GM18511 (cell line): ENCODE measurements at regions not wholly inside any gene's neighbourhood (a gene's known extent, or its start where the extent isn't known, plus 50 kb on each side); places are given as distances from the start of the nearest gene placed in this dataset.
"Not testable (repeated sequence)": the region's sequence is repeated elsewhere in the genome, so short reads cannot be mapped to it uniquely, and the experiment has no call there.

Experiments used
- ATAC-seq: cut with Tn5 transposase; IDR thresholded peaks from one replicate; pipeline ENCODE4 v1.9.1; 2021; ENCODE audit warnings: mild to moderate bottlenecking, moderate library complexity; ENCODE audit not compliant: unreplicated experiment

GRCh38 chr10:3661271-3661670 is 123.7 kb downstream of the KLF6 start:
- ATAC-seq: no peak

GRCh38 chr10:3660753-3661152 is 124.3 kb downstream of the KLF6 start:
- ATAC-seq: no peak

DNA sequence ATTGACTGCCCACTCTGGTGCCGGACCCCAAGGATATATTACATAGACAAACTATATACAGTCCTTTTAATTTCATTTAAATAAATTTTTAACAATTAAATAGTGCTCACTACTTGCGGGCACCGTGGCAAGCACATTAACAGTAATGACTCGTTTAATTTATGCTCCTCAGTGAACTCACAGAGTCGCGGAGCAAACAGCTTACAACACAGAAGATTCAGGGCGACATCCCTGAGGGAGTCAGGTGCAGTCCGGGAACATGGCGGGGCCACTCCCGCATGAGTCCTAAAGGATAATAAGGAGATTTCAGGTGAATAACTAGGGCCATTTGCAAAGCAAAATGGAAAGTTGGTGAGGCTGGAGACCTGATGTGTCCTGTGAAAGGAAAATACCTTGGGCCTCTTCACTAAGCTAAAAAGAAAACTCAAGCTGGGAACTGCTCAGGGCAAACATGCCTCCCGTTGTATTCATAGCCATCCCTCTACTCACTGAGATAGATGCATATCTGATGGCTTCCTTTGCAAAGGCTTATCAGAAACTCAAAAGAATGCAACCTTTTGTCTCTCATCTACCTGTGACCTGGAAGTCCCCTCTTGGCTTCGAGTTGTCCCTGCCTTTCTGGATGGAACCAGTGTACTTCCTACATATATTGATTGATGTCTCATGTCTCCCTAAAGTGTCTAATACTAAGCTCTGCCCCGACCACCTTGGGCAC is 125.6 kb downstream of the KLF6 start:
- ATAC-seq: no peak

- no peak for ATAC-seq
These were observed 126.2 kb downstream of the KLF6 start for GRCh38 chr10:3658766-3659165.

DNA sequence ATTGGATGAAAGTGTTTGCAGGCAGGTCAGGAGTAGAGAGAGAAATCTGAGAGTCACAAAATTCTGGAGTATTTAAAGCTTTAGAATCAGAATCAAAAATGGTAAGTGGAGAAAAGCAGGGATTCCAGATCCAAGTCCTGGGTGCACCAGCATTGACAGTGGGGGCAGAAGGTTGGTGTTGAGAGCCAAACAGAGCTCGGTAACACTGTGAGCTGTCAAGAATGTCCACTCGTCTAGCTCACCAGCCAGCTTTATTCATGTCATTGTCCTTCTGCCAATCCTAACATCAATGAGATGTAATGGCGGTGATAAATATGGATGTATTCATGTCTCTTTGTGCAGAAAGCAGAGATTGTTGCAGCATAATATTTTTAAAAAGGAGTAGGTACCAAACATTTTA is 128.8 kb downstream of the KLF6 start:
- no peak for ATAC-seq

GRCh38 chr10:3655528-3655927 is 129.5 kb downstream of the KLF6 start:
- ATAC-seq: peak; percentile 63

DNA sequence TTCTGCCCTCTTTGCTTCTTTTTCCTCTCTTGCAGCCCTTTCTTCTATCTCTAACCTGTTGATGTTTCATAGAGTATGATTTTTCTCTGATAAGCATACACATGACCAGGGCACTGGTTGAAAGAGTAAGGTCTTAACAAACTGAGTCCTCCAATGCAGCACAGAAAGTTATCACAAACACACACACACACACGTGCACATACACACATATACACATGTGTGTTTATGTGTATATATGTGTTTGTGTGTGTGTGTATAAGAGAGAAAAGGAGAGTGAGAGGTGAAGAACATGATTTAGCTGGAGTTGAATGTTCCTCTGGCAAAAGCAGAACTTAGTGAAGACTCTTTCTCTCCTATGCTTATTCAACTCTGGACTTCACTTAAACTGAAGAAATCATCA is 130.0 kb downstream of the KLF6 start:
- ATAC-seq: no peak

- ATAC-seq: no peak
These were observed 130.5 kb downstream of the KLF6 start for GRCh38 chr10:3654496-3654895.

DNA sequence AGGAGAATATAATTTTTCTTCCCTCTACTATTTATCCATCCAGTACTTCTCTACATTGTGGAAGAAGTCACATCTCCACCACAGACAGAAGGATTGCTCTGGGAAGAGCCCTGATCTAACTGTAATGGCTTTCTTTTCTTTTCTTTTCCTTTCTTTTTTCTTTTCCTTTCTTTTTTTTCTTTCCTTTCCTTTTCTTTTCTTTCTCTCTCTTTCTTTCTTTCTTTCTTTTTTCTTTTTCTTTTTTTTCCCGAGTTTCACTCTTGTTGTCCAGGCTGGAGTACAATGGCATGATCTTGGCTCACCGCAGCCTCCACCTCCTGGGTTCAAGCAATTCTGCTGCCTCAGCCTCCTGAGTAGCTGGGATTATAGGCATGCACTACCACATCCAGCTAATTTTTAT is 131.7 kb downstream of the KLF6 start:
- ATAC-seq: not testable (repeated sequence)

GRCh38 chr10:3652886-3653285 is 132.1 kb downstream of the KLF6 start:
- ATAC-seq: no peak

- no peak for ATAC-seq
These were observed 132.9 kb downstream of the KLF6 start for GRCh38 chr10:3651969-3652653.

GRCh38 chr10:3648576-3648975 is 136.4 kb downstream of the KLF6 start:
- no peak for ATAC-seq

DNA sequence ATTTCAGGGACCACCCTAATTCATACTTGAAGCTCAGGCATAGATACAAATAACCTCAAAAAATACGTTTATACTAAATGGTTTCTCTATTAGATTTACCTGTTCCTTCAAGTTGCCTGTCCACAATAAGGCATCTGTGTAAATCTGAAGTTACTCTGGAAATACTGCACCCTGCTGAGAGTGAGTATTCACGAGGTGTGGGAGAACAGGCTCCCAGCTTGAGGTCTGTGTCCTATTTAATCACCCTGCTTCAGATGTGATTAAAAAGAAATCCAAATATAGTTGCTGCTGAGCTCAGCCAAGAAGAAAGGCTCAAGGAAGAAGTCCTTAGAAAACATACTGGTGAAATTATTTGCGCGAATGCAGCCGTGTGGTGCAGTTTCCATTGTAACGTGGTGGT is 136.8 kb downstream of the KLF6 start:
- no peak for ATAC-seq

DNA sequence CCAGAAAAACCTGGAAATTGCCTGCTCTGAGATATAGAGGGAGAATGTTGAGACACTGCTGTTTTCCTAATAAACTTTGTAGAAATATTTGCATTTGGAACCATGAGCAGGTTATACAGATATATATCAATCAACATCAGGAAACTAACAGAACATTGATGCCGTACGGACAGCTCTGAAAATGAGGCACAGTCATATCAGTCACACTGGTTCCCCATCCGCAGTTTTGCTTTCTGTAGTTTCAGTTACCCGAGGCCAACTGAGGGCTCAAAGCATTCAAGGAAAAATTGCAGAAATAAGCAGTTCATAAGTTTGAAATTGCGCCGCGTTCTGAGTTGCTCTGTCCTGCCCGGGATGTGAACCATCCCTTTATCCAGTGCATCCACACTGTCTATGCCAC is 137.9 kb downstream of the KLF6 start:
- no peak for ATAC-seq

DNA sequence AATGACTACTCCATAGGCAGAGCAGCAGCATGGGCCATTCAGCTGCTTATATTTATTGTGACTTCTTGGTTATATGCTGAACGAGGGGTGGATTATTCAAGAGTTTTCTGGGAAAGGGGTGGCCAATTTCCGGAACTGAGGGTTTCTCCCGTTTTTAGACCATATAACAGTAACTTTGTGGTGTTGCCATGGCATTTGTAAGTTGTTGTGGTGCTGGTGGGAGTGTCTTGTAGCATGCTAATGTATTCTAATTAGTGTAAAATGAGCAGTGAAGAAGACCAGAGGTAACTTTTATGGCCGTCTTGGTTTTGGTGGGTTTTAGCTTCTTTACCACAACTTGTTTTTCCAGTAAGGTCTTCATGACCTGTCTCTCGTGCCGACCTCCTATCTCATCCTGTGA is 139.6 kb downstream of the KLF6 start:
- ATAC-seq: no peak

DNA sequence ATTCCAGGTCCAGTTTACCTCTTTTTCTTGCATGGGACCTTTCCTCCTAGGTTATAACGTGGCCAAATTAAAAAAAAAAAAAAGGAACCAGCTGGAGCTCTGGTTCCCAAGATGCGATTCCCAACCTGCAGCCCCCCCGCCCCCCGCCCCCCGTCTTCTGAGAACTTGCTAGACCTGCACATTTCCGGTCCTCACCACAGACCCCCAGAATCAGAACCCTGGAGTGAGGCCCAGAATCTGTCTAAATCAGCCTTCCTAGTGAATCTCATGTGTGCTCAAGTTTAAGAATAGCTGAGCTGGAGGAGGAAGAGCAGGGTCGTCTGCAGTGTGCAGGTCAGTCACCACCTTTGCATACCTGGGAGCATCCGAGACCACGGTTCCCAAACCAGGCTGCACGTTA is 144.2 kb downstream of the KLF6 start:
- no peak for ATAC-seq

DNA sequence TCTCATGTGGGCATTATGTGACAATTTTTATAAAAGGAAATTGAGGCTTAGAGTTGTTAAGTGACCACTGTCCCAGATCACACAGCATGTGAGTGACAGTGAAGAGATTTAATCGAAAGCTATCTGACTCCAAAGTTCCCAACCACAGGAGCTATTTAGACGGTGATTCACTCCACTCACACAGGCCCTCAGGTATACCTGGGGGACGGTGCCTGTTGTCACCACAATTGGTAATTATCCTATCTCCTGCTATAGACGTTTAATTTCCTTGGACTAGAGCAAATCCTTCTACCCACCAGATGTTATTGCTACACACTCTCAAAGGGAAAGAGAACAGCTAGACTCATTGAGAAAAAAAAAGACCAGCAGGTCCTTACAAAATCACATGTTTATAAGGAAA is 145.5 kb downstream of the KLF6 start:
- no peak for ATAC-seq

GRCh38 chr10:3636356-3637181 is 148.4 kb downstream of the KLF6 start:
- ATAC-seq: no peak

- no peak for ATAC-seq
These were observed 149.3 kb downstream of the KLF6 start for GRCh38 chr10:3635697-3636096.

DNA sequence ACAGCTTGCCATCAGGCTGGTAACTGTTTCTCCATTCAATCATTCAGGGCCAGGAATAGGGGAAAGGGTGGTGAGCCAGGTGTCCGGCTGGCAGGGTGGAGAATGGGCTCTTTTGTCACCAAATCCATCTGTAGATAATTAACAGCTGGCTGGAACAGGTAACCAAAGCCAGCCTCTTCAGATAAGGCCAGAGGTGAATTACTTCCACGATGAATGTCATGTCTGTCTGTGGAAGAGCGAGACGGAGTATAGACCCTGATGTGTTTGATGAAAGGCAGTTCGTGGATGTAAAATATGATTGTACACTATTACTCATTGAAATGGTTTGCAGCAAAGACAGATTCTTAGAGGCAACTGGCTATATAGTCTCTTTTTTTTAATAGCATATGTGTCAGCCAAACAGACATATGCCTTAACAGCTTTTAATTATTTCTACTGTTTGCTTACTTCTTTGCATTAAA is 149.8 kb downstream of the KLF6 start:
- ATAC-seq: no peak

DNA sequence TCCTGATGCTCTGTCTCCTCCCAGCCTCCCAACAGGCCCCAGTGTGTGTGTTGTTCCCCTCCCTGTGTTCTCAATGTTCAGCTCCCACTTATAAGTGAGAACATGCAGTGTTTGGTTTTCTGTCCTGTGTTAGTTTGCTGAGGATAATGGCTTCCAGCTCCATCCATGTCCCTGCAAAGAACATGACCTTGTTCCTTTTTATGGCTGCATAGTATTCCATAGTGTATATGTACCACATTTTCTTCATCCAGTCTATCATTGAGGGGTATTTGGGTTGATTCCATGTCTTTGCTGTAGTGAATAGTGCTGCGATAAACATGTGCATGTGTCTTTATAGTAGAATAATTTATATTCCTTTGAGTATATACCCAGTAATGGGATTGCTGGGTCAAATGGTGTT is 150.4 kb downstream of the KLF6 start:
- not testable (repeated sequence) for ATAC-seq
